HL-60 (cell line): ENCODE measurements at regions not wholly inside any gene's neighbourhood (a gene's known extent, or its start where the extent isn't known, plus 50 kb on each side); places are given as distances from the start of the nearest gene placed in this dataset.

ENCODE experiments used
- DNase-seq, 2 experiments: peaks; one replicate each; pipeline ENCODE4 v3.0.0-alpha.2; 2010 to 2020; ENCODE audit warnings: low read depth in 1 of 2, low spot score in 1 of 2
- H3K27ac ChIP-seq: fragments of 250-450 bp; sonication (Bioruptor Pico); replicated peaks from 2 replicates; pipeline ENCODE4 v1.5.1; 2020; ENCODE audit warnings: mild to moderate bottlenecking, moderate library complexity
- H3K27me3 ChIP-seq: fragments of 250-450 bp; sonication (Bioruptor Pico); 2 replicates; pipeline ENCODE4 v1.5.1; 2021; ENCODE audit warnings: mild to moderate bottlenecking, moderate library complexity; ENCODE audit not compliant: insufficient read depth, poor library complexity, severe bottlenecking
- H3K4me3 ChIP-seq: replicated peaks from 2 replicates; pipeline ENCODE4 v1.5.1; 2011; ENCODE audit warnings: mild to moderate bottlenecking, control low read depth, low read length; ENCODE audit not compliant: insufficient read depth
- GABPA ChIP-seq: IDR thresholded peaks from 2 replicates; pipeline ENCODE4 v1.6.1; 2012; ENCODE audit warnings: low read depth
- POLR2AphosphoS5 ChIP-seq: IDR thresholded peaks from 2 replicates; pipeline ENCODE4 v1.6.1; 2012; ENCODE audit warnings: low read depth
- SPI1 ChIP-seq: IDR thresholded peaks from 2 replicates; pipeline ENCODE4 v1.6.1; 2012; ENCODE audit warnings: low read depth, mild to moderate bottlenecking, borderline replicate concordance
- TF ChIP-seq, protein P1 (sequence below): IDR thresholded peaks from one replicate; pipeline ENCODE4 v1.5.1; 2011; ENCODE audit warnings: low read length, control low read depth, inconsistent platforms; ENCODE audit not compliant: insufficient read depth
- TF ChIP-seq, protein P2 (sequence below): IDR thresholded peaks from 2 replicates; pipeline ENCODE4 v1.6.1; 2012; ENCODE audit warnings: low read depth; ENCODE audit not compliant: insufficient replicate concordance

DNA sequence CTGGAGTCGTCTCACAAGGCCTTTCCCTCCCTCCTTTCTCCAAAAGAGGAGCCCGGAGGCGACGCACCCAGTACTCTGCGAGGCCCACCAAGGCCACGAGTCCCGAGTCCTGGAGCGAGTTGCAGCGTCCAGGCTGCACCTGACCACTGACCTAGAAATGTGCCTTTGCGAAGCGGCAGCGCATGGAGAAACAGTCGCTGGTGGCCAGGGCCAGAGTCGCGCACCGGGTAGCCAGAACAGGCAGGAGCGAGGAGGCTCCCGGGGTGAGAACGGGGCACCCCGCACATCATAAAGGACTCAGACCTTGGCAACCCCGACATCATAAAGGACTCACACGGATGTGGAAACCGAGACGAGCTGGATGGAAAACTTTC lies 318.4 kb downstream of the FAM72C start:
- Histone ChIP-seq H3K27ac (no peak overlapping the region), H3K4me3 (no peak overlapping the region), H3K27me3 (peaks cover 8% of the 10 kb centered on the region)
- no peak for DNase-seq
- no peak for TF ChIP-seq POLR2AphosphoS5
- TF ChIP-seq GABPA: no peak
- TF ChIP-seq, protein P1, sequence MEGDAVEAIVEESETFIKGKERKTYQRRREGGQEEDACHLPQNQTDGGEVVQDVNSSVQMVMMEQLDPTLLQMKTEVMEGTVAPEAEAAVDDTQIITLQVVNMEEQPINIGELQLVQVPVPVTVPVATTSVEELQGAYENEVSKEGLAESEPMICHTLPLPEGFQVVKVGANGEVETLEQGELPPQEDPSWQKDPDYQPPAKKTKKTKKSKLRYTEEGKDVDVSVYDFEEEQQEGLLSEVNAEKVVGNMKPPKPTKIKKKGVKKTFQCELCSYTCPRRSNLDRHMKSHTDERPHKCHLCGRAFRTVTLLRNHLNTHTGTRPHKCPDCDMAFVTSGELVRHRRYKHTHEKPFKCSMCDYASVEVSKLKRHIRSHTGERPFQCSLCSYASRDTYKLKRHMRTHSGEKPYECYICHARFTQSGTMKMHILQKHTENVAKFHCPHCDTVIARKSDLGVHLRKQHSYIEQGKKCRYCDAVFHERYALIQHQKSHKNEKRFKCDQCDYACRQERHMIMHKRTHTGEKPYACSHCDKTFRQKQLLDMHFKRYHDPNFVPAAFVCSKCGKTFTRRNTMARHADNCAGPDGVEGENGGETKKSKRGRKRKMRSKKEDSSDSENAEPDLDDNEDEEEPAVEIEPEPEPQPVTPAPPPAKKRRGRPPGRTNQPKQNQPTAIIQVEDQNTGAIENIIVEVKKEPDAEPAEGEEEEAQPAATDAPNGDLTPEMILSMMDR: no peak
- TF ChIP-seq SPI1: no peak
- TF ChIP-seq, protein P2, sequence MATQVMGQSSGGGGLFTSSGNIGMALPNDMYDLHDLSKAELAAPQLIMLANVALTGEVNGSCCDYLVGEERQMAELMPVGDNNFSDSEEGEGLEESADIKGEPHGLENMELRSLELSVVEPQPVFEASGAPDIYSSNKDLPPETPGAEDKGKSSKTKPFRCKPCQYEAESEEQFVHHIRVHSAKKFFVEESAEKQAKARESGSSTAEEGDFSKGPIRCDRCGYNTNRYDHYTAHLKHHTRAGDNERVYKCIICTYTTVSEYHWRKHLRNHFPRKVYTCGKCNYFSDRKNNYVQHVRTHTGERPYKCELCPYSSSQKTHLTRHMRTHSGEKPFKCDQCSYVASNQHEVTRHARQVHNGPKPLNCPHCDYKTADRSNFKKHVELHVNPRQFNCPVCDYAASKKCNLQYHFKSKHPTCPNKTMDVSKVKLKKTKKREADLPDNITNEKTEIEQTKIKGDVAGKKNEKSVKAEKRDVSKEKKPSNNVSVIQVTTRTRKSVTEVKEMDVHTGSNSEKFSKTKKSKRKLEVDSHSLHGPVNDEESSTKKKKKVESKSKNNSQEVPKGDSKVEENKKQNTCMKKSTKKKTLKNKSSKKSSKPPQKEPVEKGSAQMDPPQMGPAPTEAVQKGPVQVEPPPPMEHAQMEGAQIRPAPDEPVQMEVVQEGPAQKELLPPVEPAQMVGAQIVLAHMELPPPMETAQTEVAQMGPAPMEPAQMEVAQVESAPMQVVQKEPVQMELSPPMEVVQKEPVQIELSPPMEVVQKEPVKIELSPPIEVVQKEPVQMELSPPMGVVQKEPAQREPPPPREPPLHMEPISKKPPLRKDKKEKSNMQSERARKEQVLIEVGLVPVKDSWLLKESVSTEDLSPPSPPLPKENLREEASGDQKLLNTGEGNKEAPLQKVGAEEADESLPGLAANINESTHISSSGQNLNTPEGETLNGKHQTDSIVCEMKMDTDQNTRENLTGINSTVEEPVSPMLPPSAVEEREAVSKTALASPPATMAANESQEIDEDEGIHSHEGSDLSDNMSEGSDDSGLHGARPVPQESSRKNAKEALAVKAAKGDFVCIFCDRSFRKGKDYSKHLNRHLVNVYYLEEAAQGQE: no peak

DNA sequence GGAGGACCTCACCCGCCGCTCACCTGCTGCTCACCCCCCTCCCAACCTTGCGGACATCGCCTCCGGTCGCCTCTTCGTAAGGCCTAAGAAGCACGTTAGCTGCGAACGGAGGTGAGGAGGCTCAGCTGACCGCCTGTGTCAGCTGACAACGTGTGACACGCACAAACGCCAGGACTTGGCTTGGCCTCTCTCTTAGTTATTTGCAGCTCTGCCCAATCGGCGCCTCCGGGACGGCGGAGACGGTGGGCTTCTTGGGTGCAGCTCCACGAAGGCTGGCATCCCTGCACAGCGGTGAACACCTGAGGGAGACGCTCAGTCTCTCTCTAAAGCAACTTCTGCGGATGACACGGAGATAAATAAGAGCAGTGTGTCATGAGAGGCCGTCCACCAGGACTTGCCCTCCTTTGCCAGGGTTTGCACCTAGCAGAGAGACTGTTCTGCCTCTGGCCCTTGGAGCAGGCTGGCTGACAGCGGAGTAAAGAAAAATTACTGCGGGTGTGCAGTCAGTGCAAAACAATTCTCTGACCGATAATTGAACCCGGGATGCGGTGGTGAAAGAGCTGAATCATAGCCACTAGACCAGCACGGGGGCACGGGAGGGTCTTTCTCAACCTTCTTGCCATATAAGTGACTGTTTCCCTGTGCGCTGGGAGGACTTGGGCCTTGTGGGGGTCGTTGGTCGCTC lies 318.9 kb downstream of the FAM72C start:
- Histone ChIP-seq H3K27ac (no peak overlapping the region), H3K4me3 (no peak overlapping the region), H3K27me3 (peaks cover 8% of the 10 kb centered on the region)
- TF ChIP-seq, protein P2: no peak
- no peak for TF ChIP-seq SPI1
- TF ChIP-seq, protein P1: no peak
- no peak for TF ChIP-seq POLR2AphosphoS5
- no peak for TF ChIP-seq GABPA
- no peak for DNase-seq

DNA sequence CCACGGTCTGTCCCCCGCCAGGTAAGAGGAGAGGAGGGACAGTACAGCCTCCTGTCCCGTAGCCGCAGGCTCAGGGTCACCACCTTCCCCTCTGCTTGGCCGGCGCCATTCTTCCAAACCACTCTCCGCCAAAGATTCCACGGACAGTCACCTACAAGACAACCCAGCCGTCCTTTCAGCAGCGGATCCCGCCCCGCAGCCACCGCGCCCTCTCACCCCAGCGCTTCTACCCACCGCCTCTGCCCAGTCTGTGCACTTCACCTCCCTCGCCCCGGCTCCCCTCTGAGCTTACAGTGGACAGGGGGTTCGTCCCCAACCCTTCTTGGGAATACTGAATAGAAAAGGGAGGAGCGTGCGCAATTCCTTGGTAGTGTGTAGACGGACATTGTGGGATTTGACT lies 319.6 kb downstream of the FAM72C start:
- Histone ChIP-seq H3K27ac (no peak overlapping the region), H3K4me3 (no peak overlapping the region), H3K27me3 (peaks cover 8% of the 10 kb centered on the region)
- DNase-seq: no peak
- TF ChIP-seq, protein P1: no peak
- no peak for TF ChIP-seq GABPA
- no peak for TF ChIP-seq POLR2AphosphoS5
- no peak for TF ChIP-seq SPI1
- TF ChIP-seq, protein P2: no peak
